ENCODE measurements at regions not wholly inside any gene's neighbourhood (a gene's known extent, or its start where the extent isn't known, plus 50 kb on each side); places are given as distances from the start of the nearest gene placed in this dataset.

- TF ChIP-seq, protein P1, sequence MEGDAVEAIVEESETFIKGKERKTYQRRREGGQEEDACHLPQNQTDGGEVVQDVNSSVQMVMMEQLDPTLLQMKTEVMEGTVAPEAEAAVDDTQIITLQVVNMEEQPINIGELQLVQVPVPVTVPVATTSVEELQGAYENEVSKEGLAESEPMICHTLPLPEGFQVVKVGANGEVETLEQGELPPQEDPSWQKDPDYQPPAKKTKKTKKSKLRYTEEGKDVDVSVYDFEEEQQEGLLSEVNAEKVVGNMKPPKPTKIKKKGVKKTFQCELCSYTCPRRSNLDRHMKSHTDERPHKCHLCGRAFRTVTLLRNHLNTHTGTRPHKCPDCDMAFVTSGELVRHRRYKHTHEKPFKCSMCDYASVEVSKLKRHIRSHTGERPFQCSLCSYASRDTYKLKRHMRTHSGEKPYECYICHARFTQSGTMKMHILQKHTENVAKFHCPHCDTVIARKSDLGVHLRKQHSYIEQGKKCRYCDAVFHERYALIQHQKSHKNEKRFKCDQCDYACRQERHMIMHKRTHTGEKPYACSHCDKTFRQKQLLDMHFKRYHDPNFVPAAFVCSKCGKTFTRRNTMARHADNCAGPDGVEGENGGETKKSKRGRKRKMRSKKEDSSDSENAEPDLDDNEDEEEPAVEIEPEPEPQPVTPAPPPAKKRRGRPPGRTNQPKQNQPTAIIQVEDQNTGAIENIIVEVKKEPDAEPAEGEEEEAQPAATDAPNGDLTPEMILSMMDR (IDR thresholded peaks at IDR 0.05), result no peak
- TF ChIP-seq POLR2A (IDR thresholded peaks at IDR 0.05) (no peak), POLR2AphosphoS5 (IDR thresholded peaks at IDR 0.05) (no peak)
Observed at GRCh38 chr3:89740881-89741177, 633.4 kb downstream of the EPHA3 start.

All from gastroesophageal sphincter (tissue), 3 donors.